Mesodermal cell (in vitro differentiated cells): ENCODE measurements at regions not wholly inside any gene's neighbourhood (a gene's known extent, or its start where the extent isn't known, plus 50 kb on each side); places are given as distances from the start of the nearest gene placed in this dataset.

ENCODE experiments used
- H3K27ac ChIP-seq: 2 replicates; pipeline ENCODE4 v1.7.0; 2013; ENCODE audit warnings: mild to moderate bottlenecking, low read depth, low read length, moderate library complexity; ENCODE audit not compliant: severe bottlenecking
- H3K36me3 ChIP-seq: 2 replicates; pipeline ENCODE4 v1.7.1; 2013; ENCODE audit warnings: mild to moderate bottlenecking, low read length, moderate library complexity; ENCODE audit not compliant: control insufficient read depth, insufficient read depth
- H3K4me1 ChIP-seq: one replicate; pipeline ENCODE4 v1.7.1; 2013; ENCODE audit warnings: mild to moderate bottlenecking, low read length; ENCODE audit not compliant: insufficient read depth, control insufficient read depth, poor library complexity, severe bottlenecking
- H3K4me3 ChIP-seq: 2 replicates; pipeline ENCODE4 v1.7.0; 2013; ENCODE audit warnings: low read length, control low read depth, mild to moderate bottlenecking; ENCODE audit not compliant: insufficient read depth, poor library complexity, severe bottlenecking; ENCODE audit errors: extremely low read depth
- H3K9me3 ChIP-seq: 2 replicates; pipeline ENCODE4 v1.7.1; 2013; ENCODE audit warnings: mild to moderate bottlenecking, low read length, moderate library complexity; ENCODE audit not compliant: control insufficient read depth
- WGBS, 2 experiments: methylation state at CpG; one replicate each; pipeline ENCODE4 v1.1.5; 2013; ENCODE audit warnings: missing lambda C conversion rate in 2 of 2; ENCODE audit not compliant: insufficient coverage in 2 of 2; 5-methylcytosine and 5-hydroxymethylcytosine counted together

- no peak overlapping the region for H3K27ac ChIP-seq
- WGBS, 2 experiments: 73 to 78% methylated on average over 2 to 5 of the region's 5 CpGs
- H3K9me3 ChIP-seq: no peaks in the 10 kb centered on the region
- H3K36me3 ChIP-seq: no peaks in the 10 kb centered on the region
- H3K4me3 ChIP-seq: no peak overlapping the region
- H3K4me1 ChIP-seq: peaks cover 9% of the 10 kb centered on the region
Observed at GRCh38 chr2:106025796-106026195, 168.3 kb downstream of the UXS1 start.

- H3K9me3 ChIP-seq: no peaks in the 10 kb centered on the region
- H3K36me3 ChIP-seq: no peaks in the 10 kb centered on the region
- 65 to 70% methylated on average over 2 of the region's 3 CpGs for WGBS, 2 experiments
- no peak overlapping the region for H3K4me3 ChIP-seq
- H3K27ac ChIP-seq: no peak overlapping the region
- H3K4me1 ChIP-seq: no peaks in the 10 kb centered on the region
Observed at GRCh38 chr2:106021662-106022028, 172.5 kb downstream of the UXS1 start.

GRCh38 chr2:106020821-106021661 is 173.1 kb downstream of the UXS1 start:
- Histone ChIP-seq H3K36me3 (no peaks in the 10 kb centered on the region), H3K9me3 (no peaks in the 10 kb centered on the region), H3K4me3 (no peak overlapping the region), H3K27ac (no peak overlapping the region), H3K4me1 (no peaks in the 10 kb centered on the region)
- WGBS, 2 experiments: 79 to 85% methylated on average over 9 to 10 of the region's 12 CpGs

GRCh38 chr2:106020032-106020431 is 174.1 kb downstream of the UXS1 start:
- Histone ChIP-seq H3K4me3 (no peak overlapping the region), H3K9me3 (no peaks in the 10 kb centered on the region), H3K4me1 (no peaks in the 10 kb centered on the region), H3K27ac (no peak overlapping the region), H3K36me3 (no peaks in the 10 kb centered on the region)
- WGBS, 2 experiments: 90 to 97% methylated on average over 3 to 4 of the region's 4 CpGs

DNA sequence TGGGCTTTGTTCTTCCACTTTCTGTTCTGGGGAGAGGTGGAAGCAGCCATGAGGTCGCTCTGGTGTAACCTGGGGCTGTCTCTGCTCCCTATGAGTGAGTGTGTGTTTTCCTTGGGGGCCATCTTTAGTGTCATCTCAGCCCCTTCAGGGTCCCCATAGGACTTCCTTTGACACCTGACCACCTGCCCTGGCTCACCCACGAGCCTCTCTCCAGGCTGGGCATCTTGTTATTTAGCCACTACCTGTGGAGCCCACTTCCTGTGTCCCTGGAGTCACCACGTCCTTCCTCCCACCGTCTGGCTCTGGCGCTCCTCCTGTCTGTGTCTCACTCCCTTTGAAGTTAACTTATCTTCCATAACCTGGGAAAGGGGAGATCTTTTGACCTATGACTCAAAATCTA is 176.0 kb downstream of the UXS1 start:
- no peaks in the 10 kb centered on the region for H3K4me1 ChIP-seq

DNA sequence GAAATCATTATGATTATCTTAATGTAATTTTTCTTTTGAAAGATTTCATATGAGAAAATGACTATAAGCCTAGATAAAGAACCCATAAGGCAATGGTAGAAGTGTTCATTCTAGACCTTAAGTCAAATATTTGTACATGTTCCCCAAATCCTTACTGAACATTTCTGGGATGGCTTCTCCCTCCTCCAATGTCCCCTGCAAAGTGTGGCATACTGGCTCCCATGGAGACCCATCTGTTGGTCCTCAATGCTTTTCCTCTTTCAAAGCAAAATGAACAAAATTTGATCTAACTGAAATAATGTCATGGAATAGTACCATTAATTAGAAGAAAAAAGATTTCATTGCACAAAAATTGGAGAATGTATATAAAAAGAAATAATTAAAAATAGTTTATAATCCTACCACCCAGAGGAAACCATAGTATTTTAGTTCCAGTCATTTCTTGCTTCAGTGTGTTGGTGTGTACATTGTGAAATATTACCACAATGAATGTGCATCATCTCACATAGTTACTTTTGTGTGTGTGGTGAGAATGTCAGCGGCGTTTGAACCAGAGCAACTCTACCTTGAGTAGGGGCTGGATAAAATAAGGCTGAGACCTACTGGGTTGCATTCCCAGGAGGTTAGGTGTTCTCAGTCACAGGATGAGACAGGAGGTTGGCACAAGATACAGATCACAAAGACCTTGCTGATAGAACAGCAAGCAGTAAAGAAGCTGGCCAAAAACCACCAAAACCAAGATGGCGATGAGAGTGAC is 181.3 kb downstream of the UXS1 start:
- H3K9me3 ChIP-seq: peaks cover 10% of the 10 kb centered on the region
- H3K27ac ChIP-seq: no peak overlapping the region
- H3K36me3 ChIP-seq: no peaks in the 10 kb centered on the region
- 100% methylated on average over 2 of the region's 3 CpGs for WGBS, 2 experiments
- H3K4me3 ChIP-seq: no peak overlapping the region
- H3K4me1 ChIP-seq: no peaks in the 10 kb centered on the region

More for the DNA sequence above, 176.0 kb downstream of the UXS1 start:
- H3K27ac ChIP-seq: no peak overlapping the region
- H3K4me3 ChIP-seq: no peak overlapping the region
- no peaks in the 10 kb centered on the region for H3K9me3 ChIP-seq
- no peaks in the 10 kb centered on the region for H3K36me3 ChIP-seq
- 40 to 53% methylated on average over 1 to 3 of the region's 5 CpGs for WGBS, 2 experiments

GRCh38 chr2:106012001-106012590 is 182.0 kb downstream of the UXS1 start:
- Histone ChIP-seq H3K9me3 (peaks cover 16% of the 10 kb centered on the region), H3K4me3 (no peak overlapping the region), H3K36me3 (no peaks in the 10 kb centered on the region), H3K27ac (no peak overlapping the region), H3K4me1 (no peaks in the 10 kb centered on the region)
- WGBS, 2 experiments: 38% methylated on average over 1 of the region's 4 CpGs; no CpG with 5 or more reads in 1 of the 2 experiments

DNA sequence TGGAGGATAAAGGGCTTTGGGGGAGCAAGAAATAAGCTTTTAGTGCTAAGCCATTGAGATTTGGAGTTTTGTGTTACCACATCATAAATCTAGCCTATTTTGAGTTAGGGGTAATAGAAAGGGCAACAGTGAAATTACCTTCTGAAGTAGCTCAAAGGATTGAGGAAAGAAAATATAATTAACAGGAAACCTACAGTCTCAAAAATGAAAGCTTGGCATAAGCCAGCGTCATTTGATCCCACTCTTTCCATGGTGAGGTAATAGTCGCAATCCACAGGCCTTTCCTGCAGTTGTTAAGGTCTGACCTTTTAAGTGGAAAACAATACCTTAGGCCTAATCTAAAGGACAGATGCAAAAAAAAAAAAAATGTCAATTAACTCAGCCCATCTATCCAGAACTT is 182.7 kb downstream of the UXS1 start:
- H3K27ac ChIP-seq: no peak overlapping the region
- H3K4me3 ChIP-seq: no peak overlapping the region
- H3K4me1 ChIP-seq: no peaks in the 10 kb centered on the region
- H3K9me3 ChIP-seq: peaks cover 16% of the 10 kb centered on the region
- H3K36me3 ChIP-seq: no peaks in the 10 kb centered on the region
- WGBS, 2 experiments: 100% methylated on average over 2 of the region's 2 CpGs; no CpG with 5 or more reads in 1 of the 2 experiments

GRCh38 chr2:106010818-106011355 is 183.2 kb downstream of the UXS1 start:
- no peaks in the 10 kb centered on the region for H3K4me1 ChIP-seq
- 90 to 95% methylated on average over 5 to 6 of the region's 6 CpGs for whole genome bisulfite sequencing, 2 experiments
- peaks cover 16% of the 10 kb centered on the region for H3K9me3 ChIP-seq
- no peaks in the 10 kb centered on the region for H3K36me3 ChIP-seq
- no peak overlapping the region for H3K27ac ChIP-seq
- H3K4me3 ChIP-seq: no peak overlapping the region

- H3K9me3 ChIP-seq: peaks cover 19% of the 10 kb centered on the region
- H3K27ac ChIP-seq: no peak overlapping the region
- H3K4me3 ChIP-seq: no peak overlapping the region
- H3K36me3 ChIP-seq: no peaks in the 10 kb centered on the region
- no peaks in the 10 kb centered on the region for H3K4me1 ChIP-seq
- WGBS, 2 experiments: no CpG with 5 or more reads among the region's 1 CpG
Observed at GRCh38 chr2:106009096-106009495, 185.0 kb downstream of the UXS1 start.
